GM21447 (cell line): ENCODE measurements at regions not wholly inside any gene's neighbourhood (a gene's known extent, or its start where the extent isn't known, plus 50 kb on each side); places are given as distances from the start of the nearest gene placed in this dataset.
"Not testable (repeated sequence)": the region's sequence is repeated elsewhere in the genome, so short reads cannot be mapped to it uniquely, and the experiment has no call there.

Source experiments
- ATAC-seq: cut with Tn5 transposase; IDR thresholded peaks from one replicate; pipeline ENCODE4 v1.9.1; 2021; ENCODE audit not compliant: unreplicated experiment

DNA sequence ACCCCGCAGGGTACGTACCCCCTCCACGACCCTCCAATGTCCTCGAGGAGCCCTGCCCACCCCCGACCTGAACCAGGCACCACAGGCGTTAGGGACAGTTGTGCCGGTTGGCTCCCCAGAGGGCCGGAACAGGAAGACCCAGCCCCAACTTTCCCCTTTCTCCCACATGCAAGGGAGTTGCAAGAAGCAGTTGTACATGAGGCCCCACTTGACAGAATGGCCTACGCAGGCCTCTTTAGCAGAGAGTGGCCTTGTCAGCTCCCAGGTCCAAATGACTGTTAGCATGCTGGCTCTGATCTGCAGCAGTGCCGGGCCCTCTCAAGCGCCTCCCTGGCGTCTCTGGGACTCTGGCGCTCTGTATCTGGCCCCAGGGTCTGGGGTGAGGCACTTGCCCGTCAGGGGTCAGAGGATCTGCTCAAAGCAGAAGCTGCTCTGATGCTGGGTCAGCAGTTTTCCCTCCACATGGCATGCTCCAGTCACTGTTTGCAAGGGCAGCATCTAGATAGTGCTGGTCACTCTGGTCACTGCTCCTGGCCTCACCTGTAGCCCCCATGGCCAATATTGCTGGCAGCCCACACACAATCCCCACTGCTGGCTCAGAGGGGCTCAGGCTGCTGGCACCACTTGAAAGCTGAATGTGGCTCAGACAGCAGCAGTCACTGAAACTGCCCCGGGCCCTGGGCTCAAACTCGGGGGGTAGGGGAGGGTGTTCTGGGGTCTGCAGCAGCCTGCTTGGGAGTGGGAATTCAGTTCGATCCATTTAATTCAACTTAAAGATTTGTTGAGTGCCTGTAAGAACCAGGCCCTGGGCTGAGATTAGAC lies 254.5 kb downstream of the FAM43A start:
- no peak for ATAC-seq

DNA sequence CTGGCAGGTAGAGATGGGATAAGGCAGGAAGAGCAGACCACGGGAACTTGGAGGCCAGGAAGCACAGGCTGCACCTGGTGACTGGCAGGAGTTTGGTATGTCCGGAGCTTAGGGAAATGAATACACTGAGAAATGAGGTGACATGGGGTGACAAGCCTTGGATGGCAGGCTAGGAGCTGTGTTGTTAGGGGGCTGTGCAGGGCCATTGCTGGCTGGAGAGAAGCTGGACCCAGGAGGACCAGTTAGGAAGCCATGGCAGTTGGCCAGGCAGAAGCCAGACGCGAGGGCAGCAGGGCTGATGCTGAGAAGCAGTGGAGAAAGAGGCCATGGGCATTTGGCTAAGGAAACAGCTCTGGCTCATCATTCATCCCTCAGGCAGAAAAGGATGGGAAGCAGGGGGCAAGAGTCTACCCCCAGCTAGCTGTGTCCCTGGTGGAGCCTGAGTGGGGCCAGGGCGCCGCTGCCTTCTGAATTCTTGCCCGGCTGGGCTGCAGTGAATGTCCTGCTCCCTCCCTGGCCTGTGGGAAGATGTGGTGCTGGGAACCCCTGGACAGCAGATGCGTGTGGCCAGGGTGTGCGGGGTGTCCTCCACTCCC lies 255.8 kb downstream of the FAM43A start:
- no peak for ATAC-seq

DNA sequence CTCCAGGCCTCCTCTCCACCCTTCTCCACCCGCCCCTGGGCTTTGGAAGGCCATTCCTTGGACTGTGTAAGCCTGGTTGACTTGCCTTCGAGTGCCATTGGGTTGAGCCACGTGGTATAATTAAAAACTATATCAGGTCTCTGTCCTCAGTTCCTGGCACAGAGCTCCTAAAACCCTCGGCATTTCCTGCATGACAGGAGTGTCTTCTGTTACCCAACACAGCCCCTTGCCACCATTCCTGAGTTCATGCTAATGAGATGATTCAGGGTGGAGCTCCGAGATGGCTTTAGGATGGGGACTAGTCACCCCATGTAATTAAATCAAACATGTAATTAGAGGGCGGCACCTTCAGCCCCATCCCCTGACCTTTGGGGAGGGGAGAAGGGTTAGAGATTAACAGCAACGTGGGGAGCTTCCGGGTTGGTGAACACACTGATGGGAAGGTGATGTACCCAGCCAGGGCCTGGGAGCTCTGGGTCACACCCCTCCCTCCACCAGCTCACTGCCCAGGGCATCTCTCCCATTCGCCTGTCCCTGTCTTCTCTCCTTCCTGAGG lies 256.4 kb downstream of the FAM43A start:
- no peak for ATAC-seq

DNA sequence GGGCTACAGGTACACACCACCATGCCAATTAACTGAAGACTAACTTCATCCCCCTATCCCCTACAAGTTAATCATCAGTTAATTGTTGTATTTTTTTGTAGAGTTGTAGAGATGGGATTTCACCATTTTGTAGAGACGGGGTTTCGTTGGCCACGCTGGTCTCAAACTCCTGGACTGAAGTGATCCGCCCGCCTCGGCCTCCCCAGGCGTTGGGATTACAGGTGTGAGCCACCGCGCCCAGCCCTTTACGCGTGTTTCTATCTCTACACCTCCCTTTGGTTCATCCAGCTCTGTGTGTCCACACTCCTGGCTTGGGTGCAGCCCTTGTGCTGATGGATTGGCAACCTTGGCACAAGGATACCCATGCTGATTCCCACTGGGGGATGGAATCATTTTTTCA lies 258.8 kb downstream of the FAM43A start:
- no peak for ATAC-seq

DNA sequence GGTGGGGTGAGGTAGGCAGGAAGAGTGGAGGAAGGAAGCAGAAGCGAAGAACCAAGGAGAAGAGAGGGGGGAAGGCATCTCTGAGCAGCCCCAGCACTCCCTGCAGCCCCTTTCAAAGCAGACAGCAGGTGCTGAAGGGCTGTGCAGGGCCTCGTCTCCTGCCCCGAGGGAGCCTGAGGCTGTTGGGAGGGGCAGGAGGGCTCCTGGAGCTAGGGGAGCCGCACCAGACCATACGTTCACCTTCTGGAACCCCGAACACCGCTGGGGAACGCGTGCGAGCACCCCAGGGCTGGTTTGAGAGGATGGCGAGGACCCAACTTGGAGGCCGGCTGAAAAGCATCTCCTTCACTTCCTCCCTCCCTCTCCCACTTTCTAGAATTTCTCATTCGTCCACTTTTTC lies 259.8 kb downstream of the FAM43A start:
- no peak for ATAC-seq

DNA sequence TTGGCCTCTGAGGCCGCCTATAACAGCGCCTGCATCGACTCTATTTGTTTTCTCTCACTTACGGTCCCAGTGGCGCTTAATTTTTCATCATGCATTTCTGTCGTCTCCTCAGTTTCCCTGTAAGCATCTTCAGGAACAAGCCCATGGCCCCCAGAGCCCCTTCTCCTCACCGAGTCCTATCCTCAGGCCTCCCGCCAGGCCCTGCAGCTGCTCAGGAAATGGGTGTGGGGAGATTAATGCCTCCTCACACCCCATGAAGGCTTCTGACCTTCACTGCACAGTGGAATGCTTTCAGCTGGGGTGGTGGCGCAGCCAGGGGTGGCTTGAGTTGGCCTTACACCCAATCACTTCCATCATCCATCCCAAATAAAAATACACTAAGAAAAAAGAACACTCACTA lies 260.4 kb downstream of the FAM43A start:
- ATAC-seq: no peak

DNA sequence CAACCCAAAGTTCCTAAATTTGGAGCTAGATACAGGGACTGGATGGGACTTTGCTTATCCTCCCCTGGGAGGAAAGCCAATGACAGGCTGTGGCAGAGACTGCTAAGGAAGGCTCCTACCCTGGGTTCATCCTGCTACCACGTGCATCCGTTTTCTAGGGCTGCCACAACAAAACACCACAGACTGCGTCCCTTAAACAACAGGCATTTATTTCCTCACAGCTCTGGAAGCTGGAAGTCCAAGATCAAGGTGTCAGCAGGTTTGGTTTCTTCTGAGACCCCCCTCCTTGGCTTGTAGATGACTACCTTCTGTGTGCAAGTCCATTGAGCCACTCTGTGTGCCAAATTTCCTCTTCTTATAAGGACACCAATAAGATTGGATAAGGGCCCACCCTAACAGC lies 263.9 kb downstream of the FAM43A start:
- no peak for ATAC-seq

DNA sequence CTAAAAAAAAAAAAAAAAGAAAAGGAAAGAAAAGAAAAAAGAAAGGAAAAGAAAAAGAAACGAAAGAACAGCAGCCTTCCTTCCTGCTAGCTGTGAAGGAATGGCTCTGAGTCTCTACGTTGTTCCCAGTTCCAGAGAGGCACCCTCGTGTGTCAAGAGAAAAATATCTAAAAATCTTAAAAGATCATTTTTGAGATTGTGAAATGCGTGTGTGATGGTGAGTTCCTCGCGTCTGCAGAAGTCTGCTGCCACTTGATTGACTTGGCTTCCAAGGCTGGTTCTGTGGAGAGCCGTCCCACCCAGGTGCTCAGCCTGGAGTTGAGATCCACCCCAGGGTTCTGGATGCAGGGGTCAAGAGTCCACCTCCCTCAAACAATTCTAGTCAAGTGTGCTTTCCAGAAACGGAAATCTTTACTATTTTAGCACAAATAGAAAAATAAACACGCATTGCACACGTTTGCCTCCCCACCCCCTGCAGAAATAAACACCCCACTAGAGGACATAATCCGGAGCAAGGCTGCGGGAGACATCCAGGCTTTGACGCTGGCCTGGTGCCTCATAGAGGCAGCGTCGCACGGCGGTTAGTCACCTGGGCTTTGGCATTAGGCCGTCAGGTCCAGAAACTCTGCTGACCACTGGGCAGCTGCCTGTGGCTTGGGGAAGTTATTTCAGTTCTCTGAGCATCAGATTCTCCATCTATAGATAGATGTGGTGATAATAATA lies 265.4 kb downstream of the FAM43A start:
- no peak for ATAC-seq

DNA sequence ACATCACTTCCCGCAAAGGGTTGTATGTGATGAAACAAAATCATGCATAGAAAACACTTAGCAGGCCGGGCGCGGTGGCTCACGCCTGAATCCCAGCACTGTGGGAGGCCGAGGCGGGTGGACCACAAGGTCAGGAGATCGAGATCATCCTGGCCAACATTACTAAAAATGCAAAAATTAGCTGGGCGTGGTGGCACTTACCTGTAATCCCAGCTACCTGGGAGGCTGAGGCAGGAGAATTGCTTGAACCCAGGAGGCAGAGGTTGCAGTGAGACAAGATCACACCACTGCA lies 265.9 kb downstream of the FAM43A start:
- ATAC-seq: not testable (repeated sequence)

DNA sequence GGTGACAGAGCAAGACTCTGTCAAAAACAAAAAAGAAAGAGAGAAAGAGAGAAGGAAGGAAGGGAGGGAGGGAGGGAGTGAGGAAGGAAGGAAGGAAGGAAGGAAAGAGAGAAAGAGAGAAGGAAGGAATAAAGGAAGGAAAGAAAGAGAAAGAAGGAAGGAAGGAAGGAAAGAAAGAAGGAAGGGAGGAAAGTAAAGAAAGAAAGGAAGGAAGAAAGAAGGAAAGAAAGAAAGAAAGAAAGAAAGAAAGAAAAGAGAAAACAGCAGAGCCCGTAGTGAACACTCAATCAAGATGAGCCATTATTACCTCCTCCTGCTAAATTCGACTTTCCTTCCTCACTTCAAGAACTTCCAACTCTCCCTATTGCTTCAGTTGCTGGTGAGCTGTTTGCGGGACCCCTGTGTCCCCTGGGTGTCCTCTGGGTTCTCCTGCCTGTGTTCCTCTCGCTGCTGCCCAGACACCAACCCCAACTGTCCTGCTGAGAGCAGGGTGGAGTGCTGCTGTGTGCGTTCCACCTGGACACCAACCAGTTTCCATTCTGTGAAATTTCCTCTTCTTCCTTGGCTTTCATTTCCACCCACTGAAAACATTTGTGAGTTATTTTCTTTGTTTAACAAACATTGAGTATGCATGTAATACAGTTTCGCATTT lies 266.4 kb downstream of the FAM43A start:
- no peak for ATAC-seq

DNA sequence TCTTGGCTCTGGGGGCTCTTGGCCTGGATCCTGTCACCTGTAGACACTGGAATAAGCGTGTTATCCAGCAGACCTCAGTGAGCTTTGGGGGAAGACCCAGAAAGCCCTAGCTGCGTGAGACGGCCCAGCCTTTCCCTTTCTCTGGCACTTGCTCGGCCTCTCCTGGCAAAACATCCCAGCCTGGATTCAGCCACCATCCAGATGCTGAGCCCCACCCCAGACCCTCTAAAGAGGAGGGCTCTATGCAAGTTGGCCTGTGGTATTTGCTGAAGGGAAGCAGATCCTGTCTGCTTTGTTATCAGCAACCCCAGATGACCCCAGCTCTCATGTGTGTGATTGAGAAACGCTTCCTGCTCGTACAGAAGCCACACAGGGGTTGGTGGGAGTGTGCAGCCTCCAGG lies 267.2 kb downstream of the FAM43A start:
- ATAC-seq: no peak

DNA sequence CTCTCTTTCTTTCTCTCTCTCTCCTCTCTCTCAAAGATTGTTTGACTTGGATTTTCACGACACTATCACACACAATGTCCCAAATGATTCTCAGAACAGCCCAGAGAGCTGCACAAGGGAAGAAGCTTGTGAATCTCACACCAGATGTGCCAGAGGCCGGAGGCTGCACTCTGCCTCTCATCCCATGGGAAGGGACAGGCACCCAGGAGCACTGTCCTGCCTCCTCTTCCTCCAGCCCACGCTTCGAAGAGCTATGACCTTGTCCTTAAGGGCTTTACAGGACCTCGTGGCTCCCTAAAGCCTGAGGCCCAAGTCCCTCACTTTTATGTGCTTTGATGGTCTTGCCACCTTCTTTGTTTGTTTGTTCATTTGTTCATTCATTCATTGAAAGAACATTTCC lies 267.6 kb downstream of the FAM43A start:
- ATAC-seq: no peak

DNA sequence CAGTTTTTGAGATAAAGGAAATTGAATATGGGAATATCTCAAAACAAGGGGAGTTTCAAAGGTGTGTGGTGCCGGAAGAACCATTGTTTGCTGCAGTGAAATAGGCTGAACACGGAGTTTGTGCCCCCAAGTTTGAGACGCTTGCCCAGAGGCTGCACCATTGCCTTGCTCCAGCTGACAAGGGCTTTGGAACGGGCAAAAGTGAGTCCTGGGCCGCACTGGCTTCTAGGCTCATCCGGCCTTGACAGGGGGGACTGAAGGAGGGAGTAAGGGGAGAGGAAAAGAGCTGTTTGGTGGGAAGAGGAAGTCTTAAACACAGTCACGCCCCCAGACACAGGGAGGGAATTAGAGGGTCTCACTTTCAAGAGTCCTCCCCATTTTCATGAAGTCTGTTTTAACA lies 269.9 kb downstream of the FAM43A start:
- ATAC-seq: no peak

DNA sequence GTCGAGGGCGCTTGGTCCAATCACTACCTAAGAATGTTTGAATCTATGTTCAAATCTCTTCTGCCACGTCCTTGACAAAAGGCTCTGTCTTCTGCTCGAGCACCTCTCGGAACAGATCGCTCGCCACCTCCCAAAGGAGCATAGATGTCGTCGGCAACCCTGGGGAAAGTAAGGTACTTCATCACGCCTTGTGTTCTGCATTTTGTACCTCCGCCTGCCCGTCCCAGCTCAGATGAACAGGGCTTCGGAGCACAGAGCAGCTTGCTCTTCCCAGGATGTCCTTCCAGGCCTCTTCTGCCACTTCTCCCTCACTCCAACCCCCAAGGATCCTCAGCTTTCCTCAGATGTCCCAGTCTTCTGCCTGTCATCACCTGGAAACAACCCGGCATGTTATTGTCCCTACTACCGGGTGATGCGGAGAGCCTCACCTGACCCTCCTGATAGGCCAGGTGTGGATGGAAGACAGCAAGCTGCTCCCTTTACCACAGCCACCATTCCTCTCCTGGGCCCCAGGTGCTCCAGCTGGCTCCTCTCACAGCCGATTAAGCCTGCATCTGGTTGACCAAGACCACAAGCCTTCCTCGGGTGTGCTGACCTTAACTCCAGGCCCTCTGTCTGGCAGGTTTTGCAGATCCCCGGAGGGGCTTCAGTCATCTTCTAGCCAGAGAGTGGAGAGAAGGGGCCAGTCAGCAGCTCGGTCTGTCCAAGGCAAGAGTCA lies 270.5 kb downstream of the FAM43A start:
- no peak for ATAC-seq

DNA sequence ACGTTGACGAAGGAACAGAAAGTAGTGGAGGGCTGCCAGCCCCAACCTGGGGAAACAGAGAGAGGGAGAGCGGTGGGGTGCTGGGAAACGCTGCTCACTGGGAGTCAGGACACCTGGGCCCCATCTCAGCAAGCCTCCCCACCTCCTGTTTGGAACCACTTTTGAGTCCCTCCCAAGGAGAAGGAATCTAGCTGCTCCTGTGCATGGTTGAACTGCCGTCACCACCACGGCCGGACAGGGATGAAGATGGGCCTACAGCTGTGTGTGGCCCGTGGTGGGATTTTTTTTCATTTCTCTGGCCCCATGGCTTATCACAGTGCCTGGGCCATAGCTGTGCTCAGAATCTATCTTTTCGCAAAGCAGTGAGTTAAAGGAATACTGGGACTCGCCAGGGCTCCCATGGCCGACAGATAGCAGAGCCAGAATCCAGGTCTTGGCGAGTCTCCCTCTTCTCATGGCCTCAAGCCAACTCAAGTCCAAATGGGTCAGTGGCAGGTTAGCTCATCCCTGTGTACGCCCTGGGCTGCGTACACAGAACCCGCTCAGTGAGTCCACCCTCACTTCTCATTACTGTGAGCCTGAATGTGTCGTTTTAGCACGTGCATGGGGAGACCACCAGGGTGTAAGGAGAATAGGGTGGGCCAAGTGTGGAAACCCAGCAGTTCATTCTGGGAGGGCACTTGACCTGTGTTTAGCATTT lies 271.2 kb downstream of the FAM43A start:
- ATAC-seq: no peak

DNA sequence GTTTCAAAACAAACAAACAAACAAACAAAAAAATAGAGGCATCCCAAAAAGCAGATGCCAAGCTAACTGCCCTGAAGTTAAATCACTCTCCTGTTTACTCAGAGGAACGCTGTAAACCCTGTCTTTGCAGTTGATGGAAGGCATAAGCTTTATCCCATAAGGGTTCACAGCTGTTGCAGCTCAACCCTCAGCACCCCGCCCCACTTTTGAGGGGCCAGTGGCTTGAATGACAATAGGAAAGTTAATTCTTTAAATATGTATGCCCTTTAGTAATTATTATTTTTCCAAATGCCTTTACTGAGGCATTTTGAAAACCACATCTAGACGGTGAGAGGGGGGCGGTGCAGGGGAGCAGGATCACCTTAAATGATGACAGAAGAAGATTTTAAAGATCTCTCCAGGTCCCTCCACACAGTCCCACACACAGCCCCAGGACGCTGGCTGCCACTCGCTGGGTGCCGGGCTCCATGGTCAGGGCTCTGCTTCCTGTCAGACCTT lies 272.1 kb downstream of the FAM43A start:
- no peak for ATAC-seq

DNA sequence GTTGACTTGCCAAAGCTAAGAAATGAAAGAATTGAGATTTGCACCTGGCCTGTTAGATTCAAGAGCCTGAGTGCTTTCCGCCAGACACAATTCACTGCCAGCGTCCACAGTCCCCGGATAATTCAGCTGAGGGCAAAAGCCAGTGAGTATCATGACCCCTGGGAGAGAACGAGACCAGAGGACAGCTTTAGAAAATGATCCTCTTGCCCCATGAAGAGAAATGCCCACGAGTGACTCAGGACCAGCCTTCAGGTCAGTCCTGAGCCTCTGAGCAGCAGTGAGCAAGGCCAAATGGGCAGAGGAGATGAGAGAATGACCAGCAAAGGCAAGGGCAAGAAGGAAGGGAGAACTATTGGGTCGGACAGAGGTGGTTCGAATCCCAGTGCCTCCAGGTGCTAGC lies 273.5 kb downstream of the FAM43A start:
- no peak for ATAC-seq

DNA sequence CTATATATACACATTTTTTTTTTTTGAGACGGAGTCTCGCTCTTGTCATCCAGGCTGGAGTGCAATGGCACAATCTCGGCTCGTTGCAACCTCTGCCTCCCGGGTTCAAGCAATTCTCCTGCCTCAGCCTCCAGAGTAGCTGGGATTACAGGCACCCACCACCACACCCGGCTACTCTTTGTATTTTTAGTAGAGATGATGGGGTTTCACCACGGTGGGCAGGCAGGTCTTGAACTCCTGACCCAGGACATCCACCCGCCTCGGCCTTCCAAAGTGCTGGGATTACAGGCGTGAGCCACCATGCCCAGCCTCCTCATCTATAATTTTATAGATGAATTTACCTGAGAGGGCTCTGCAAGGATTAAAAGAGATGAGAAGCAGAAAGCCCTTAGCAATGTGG lies 274.0 kb downstream of the FAM43A start:
- not testable (repeated sequence) for ATAC-seq

DNA sequence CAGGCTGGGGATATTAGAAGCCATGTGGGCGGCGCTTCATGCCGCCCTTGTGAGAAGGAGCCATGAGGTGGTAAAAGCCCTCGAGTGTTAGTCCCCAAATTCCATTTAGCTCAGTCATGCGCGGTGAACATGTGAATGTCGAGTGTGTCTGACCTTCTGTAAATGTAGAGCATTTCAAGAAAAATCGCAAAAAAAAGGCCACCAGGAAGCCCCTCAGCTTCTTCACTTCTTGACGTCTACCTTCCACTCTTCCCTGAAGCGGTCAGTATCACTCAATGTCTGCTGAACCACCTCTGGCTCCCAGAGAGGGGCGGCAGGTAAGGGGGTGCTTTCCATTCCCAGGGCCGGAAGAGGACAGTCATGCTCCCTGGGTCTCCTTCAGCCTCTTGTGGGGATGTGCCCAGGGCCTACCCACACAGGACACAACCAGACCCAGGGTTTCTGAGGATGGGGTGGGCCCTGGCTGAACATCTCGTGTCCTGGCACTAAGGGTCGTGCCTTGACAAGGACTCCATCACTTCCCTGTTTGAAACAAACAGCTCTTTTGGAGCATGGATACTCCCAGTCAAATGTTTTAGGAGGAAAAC lies 274.9 kb downstream of the FAM43A start:
- ATAC-seq: no peak

DNA sequence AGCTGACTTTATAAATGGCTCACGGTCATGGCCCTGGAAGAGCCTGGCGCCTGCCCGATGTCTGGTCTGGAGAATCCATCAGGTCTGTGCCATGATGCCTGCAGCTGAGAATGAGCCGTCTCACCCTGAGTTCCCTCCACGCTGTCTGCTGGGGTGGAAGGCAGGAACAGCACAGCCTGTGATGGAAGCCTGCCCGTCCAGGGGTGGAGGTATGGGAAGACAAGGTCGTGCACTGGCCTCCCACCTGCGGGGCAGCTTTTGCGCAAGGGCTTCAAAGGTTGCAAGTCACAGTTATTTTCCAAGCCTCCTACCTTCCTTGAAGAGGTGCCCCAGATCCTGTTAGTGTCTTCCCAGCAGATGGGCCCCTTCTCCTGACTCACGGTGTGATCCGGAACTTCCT lies 275.5 kb downstream of the FAM43A start:
- no peak for ATAC-seq
